ENCODE measurements at regions not wholly inside any gene's neighbourhood (a gene's known extent, or its start where the extent isn't known, plus 50 kb on each side); places are given as distances from the start of the nearest gene placed in this dataset.

DNA sequence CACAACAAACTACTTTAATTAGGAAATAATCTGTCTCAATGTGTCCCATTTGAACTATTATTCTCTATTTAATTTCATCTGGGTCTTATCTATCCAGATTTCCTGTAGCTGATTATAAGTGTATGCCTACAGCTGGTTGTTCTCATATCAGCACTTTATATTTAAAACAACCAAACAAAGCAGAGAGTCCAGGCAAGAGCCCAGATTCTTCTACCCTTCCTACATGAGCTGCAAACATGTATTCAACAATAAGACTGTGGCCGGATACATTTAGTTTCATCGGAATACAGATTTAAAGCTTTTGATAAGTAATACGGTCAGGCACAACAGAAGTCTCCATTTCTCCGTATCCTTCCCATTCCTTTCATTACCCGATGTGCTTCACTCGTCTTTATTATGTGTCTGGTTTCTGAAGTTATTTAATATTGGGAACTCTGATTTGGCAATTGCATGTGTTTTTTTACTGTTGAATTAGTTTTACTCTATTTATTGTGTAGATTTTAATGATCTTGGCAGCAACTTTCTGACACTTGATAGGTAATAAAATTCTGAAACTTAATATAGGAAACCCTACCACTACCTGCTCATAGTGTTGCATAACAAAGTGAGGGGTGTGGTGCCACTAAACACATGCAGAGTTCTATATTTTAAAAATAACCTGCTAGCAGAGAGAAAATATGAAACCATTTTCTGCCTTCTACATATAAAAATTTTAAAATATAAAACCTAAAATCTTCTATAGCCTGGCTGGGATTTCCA is 653.5 kb upstream of the PTCHD4 start:
- H3K36me3 ChIP-seq, result no peaks in the 10 kb centered on the region

DNA sequence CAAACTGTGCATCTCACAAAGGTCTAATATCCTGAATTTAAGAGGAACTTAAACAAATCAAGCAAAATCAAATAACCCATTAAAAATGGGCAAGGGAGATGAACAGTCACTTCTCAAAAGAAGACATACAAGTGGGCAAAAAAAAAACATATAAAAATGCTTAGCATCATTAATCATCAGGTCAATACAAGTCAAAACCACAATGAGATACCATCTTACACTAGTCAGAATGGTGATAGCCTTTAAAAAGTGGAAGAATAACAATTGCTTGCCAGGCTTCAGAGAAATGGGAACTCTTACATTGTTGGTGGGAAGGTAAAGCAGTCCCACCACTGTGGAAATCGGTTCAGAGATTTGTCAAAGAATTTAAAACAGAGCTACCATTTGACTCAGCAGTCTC is 646.7 kb upstream of the PTCHD4 start:
- DNase-seq, result no peak
- TF ChIP-seq, protein P1, sequence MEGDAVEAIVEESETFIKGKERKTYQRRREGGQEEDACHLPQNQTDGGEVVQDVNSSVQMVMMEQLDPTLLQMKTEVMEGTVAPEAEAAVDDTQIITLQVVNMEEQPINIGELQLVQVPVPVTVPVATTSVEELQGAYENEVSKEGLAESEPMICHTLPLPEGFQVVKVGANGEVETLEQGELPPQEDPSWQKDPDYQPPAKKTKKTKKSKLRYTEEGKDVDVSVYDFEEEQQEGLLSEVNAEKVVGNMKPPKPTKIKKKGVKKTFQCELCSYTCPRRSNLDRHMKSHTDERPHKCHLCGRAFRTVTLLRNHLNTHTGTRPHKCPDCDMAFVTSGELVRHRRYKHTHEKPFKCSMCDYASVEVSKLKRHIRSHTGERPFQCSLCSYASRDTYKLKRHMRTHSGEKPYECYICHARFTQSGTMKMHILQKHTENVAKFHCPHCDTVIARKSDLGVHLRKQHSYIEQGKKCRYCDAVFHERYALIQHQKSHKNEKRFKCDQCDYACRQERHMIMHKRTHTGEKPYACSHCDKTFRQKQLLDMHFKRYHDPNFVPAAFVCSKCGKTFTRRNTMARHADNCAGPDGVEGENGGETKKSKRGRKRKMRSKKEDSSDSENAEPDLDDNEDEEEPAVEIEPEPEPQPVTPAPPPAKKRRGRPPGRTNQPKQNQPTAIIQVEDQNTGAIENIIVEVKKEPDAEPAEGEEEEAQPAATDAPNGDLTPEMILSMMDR (IDR thresholded peaks at IDR 0.05; ENCODE audit: low read depth, low read length), result no peak
- H3K4me3 ChIP-seq (ENCODE audit: low read depth, low read length), result no peak overlapping the region

More for the DNA sequence above, 653.5 kb upstream of the PTCHD4 start:
- H3K27me3 ChIP-seq, result no peaks in the 10 kb centered on the region
- no peaks in the 10 kb centered on the region for H3K4me1 ChIP-seq
- H3K9me3 ChIP-seq, result no peaks in the 10 kb centered on the region
- no peak for DNase-seq
- H3K4me3 ChIP-seq (ENCODE audit: low read depth, low read length), result no peak overlapping the region
- TF ChIP-seq, protein P1 (IDR thresholded peaks at IDR 0.05; ENCODE audit: low read depth, low read length), result no peak

DNA sequence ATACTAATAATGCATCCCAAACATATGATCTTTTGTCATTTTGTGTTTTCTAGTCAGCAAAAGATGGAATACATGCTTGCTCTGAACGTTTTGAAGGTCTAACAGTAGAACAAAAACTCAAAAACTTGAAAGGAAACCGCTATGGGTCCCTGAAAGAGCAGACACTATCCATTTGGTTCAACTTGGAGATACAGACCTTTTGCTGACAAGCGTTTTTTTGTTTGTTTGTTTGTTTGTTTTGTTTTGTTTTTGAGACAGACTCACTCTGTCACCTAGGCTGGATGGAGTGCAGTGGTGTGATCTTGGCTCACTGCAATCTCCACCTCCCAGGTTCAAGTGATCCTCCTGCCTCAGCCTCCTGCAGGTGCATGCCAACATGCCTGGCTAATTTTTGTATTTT is 644.3 kb upstream of the PTCHD4 start:
- no peak overlapping the region for H3K4me3 ChIP-seq (ENCODE audit: low read depth, low read length)
- TF ChIP-seq, protein P1 (IDR thresholded peaks at IDR 0.05; ENCODE audit: low read depth, low read length), result no peak
- no peaks in the 10 kb centered on the region for H3K9me3 ChIP-seq
- DNase-seq, result no peak
- H3K4me1 ChIP-seq, result no peaks in the 10 kb centered on the region
- no peaks in the 10 kb centered on the region for H3K36me3 ChIP-seq
- no peaks in the 10 kb centered on the region for H3K27me3 ChIP-seq

More for the DNA sequence above, 646.7 kb upstream of the PTCHD4 start:
- Histone ChIP-seq H3K9me3 (no peaks in the 10 kb centered on the region), H3K27me3 (no peaks in the 10 kb centered on the region), H3K36me3 (no peaks in the 10 kb centered on the region), H3K4me1 (no peaks in the 10 kb centered on the region)

DNA sequence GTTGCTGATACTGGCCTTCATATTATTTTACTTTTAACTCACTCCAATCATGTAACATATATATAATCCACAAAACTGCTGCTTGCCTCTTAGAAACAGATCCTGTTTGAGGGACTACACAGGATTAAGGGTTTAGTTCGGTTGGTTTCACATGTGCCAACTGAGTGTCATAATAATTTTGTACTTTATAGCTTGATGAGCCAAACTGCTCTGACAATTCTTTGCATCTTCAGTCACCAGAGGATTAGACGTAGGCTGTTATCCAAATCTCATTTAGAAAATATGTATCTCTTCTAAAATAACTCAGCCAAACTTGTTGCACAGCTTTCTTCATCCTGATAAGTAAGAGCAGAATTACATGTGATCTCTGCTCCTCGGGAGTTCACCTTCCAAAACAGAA is 643.6 kb upstream of the PTCHD4 start:
- TF ChIP-seq, protein P1 (IDR thresholded peaks at IDR 0.05; ENCODE audit: low read depth, low read length), result no peak
- Histone ChIP-seq H3K27me3 (no peaks in the 10 kb centered on the region), H3K9me3 (no peaks in the 10 kb centered on the region), H3K36me3 (no peaks in the 10 kb centered on the region), H3K4me3 (ENCODE audit: low read depth, low read length) (no peak overlapping the region), H3K4me1 (no peaks in the 10 kb centered on the region)
- DNase-seq, result no peak

DNA sequence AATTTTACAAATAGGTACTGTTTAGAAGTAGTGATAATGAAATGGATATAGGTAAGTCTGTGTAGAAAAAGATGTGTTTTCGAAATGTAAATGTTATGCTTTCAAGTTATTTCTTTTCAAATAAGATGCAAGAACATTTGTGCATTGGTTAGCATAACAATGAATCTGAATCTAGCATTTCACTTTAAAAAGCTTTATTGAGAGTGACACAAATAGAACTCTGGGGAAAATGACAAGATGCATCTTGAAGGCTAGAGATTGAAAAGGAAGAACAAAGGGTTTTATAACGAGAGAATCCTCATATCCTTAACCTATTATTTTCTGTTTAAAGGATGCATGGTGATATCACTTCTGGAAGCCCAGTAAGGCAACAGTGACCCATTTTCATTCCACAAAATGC is 639.9 kb upstream of the PTCHD4 start:
- TF ChIP-seq, protein P1 (IDR thresholded peaks at IDR 0.05; ENCODE audit: low read depth, low read length), result no peak
- H3K27me3 ChIP-seq, result no peaks in the 10 kb centered on the region

DNA sequence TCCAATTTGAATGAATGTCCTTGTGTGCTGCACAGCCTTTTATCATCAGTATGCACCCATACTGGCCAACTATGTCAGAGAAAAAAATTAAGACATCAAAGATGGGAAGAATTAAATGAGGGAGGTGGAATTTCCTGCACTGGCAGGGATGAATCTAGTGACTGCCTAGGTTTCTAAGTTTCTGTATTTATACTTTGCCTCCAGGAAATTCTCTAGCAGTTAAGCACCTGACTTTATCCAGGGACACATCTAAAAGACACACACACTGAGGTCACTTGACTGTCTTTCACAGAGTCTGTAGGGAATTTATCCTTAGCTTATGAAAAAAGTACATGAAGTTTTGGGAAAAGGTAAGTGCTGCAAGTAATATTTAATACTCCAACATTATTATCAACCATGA is 636.5 kb upstream of the PTCHD4 start:
- no peaks in the 10 kb centered on the region for H3K9me3 ChIP-seq
- no peak for DNase-seq
- no peaks in the 10 kb centered on the region for H3K27me3 ChIP-seq
- no peak overlapping the region for H3K4me3 ChIP-seq (ENCODE audit: low read depth, low read length)
- TF ChIP-seq, protein P1 (IDR thresholded peaks at IDR 0.05; ENCODE audit: low read depth, low read length), result no peak
- H3K36me3 ChIP-seq, result no peaks in the 10 kb centered on the region
- no peaks in the 10 kb centered on the region for H3K4me1 ChIP-seq

More for the DNA sequence above, 639.9 kb upstream of the PTCHD4 start:
- H3K4me1 ChIP-seq, result no peaks in the 10 kb centered on the region
- H3K9me3 ChIP-seq, result no peaks in the 10 kb centered on the region
- no peak for DNase-seq
- H3K4me3 ChIP-seq (ENCODE audit: low read depth, low read length), result no peak overlapping the region
- no peaks in the 10 kb centered on the region for H3K36me3 ChIP-seq
